ENCODE measurements at regions not wholly inside any gene's neighbourhood (a gene's known extent, or its start where the extent isn't known, plus 50 kb on each side); places are given as distances from the start of the nearest gene placed in this dataset.

GRCh38 chr5:167731951-167732350 is 559.5 kb upstream of the WWC1 start:
- H3K36me3 Mint-ChIP-seq: no peaks in the 10 kb centered on the region
- no peaks in the 10 kb centered on the region for H3K9me3 Mint-ChIP-seq
- H3K27ac Mint-ChIP-seq: no peak overlapping the region
- no peak for ATAC-seq (ENCODE audit: low read depth)
- no peak overlapping the region for H3K4me3 Mint-ChIP-seq
- no peaks in the 10 kb centered on the region for H3K27me3 Mint-ChIP-seq
- POLR2A ChIA-PET: no interaction called here
- no peak for DNase-seq
- no peaks in the 10 kb centered on the region for H3K4me1 Mint-ChIP-seq

- no peaks in the 10 kb centered on the region for H3K36me3 Mint-ChIP-seq
- H3K4me1 Mint-ChIP-seq: no peaks in the 10 kb centered on the region
- no peak for ATAC-seq (ENCODE audit: low read depth)
- H3K9me3 Mint-ChIP-seq: no peaks in the 10 kb centered on the region
- DNase-seq: no peak
- H3K4me3 Mint-ChIP-seq: no peak overlapping the region
- no peak overlapping the region for H3K27ac Mint-ChIP-seq
- no peaks in the 10 kb centered on the region for H3K27me3 Mint-ChIP-seq
- POLR2A ChIA-PET: no interaction called here
Observed at GRCh38 chr5:167732499-167732898, 558.9 kb upstream of the WWC1 start.

- POLR2A ChIA-PET: no interaction called here
- Mint-ChIP-seq H3K27me3 (no peaks in the 10 kb centered on the region), H3K4me3 (no peak overlapping the region), H3K4me1 (no peaks in the 10 kb centered on the region), H3K9me3 (no peaks in the 10 kb centered on the region), H3K36me3 (no peaks in the 10 kb centered on the region), H3K27ac (no peak overlapping the region)
- ATAC-seq (ENCODE audit: low read depth) (no peak), DNase-seq (no peak)
Observed at GRCh38 chr5:167736992-167737391, 554.5 kb upstream of the WWC1 start.

GRCh38 chr5:167743695-167744464 is 547.6 kb upstream of the WWC1 start:
- no peaks in the 10 kb centered on the region for H3K36me3 Mint-ChIP-seq
- POLR2A ChIA-PET: no interaction called here
- H3K9me3 Mint-ChIP-seq: no peaks in the 10 kb centered on the region

GRCh38 chr5:167745868-167746267 is 545.6 kb upstream of the WWC1 start:
- H3K36me3 Mint-ChIP-seq: no peaks in the 10 kb centered on the region
- no peaks in the 10 kb centered on the region for H3K27me3 Mint-ChIP-seq
- H3K4me1 Mint-ChIP-seq: no peaks in the 10 kb centered on the region
- ATAC-seq (ENCODE audit: low read depth) (no peak), DNase-seq (no peak)
- no peaks in the 10 kb centered on the region for H3K9me3 Mint-ChIP-seq
- H3K4me3 Mint-ChIP-seq: no peak overlapping the region
- H3K27ac Mint-ChIP-seq: no peak overlapping the region
- POLR2A ChIA-PET: no interaction called here

More at GRCh38 chr5:167743695-167744464, 547.6 kb upstream of the WWC1 start:
- no peaks in the 10 kb centered on the region for H3K4me1 Mint-ChIP-seq
- no peaks in the 10 kb centered on the region for H3K27me3 Mint-ChIP-seq
- no peak overlapping the region for H3K27ac Mint-ChIP-seq
- H3K4me3 Mint-ChIP-seq: no peak overlapping the region
- DNase-seq (no peak), ATAC-seq (ENCODE audit: low read depth) (no peak)

DNA sequence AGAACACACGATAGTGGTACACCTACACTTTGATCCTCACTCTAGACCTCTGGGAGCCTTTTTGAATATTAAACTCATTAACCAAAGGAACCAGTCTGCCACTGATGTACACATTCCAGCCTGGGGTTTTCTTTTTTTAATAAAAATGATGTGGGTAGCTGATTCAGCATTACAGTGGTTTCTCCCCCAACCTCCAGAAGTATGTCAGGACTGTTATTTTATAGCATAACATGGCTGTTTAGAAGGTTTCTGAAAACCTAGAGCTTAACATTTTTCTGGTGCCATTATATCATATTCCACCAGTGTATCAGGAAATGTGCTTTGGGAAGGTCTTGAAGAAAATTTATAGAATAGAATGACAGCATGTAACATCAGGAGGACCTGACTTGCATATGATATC is 540.9 kb upstream of the WWC1 start:
- Mint-ChIP-seq H3K36me3 (no peaks in the 10 kb centered on the region), H3K4me1 (no peaks in the 10 kb centered on the region)

GRCh38 chr5:167752936-167753335 is 538.5 kb upstream of the WWC1 start:
- Mint-ChIP-seq H3K27me3 (no peaks in the 10 kb centered on the region), H3K9me3 (no peaks in the 10 kb centered on the region)
- DNase-seq: no peak

More for the DNA sequence above, 540.9 kb upstream of the WWC1 start:
- no peak overlapping the region for H3K4me3 Mint-ChIP-seq
- DNase-seq (no peak), ATAC-seq (ENCODE audit: low read depth) (no peak)
- H3K9me3 Mint-ChIP-seq: no peaks in the 10 kb centered on the region
- POLR2A ChIA-PET: no interaction called here
- no peaks in the 10 kb centered on the region for H3K27me3 Mint-ChIP-seq
- H3K27ac Mint-ChIP-seq: no peak overlapping the region

GRCh38 chr5:167753725-167754490 is 537.5 kb upstream of the WWC1 start:
- H3K27me3 Mint-ChIP-seq: no peaks in the 10 kb centered on the region
- no peak overlapping the region for H3K27ac Mint-ChIP-seq
- no peaks in the 10 kb centered on the region for H3K4me1 Mint-ChIP-seq
- no peaks in the 10 kb centered on the region for H3K9me3 Mint-ChIP-seq
- no peaks in the 10 kb centered on the region for H3K36me3 Mint-ChIP-seq
- POLR2A ChIA-PET: no interaction called here
- no peak for DNase-seq
- H3K4me3 Mint-ChIP-seq: no peak overlapping the region
- ATAC-seq (ENCODE audit: low read depth): no peak

More at GRCh38 chr5:167752936-167753335, 538.5 kb upstream of the WWC1 start:
- H3K4me1 Mint-ChIP-seq: no peaks in the 10 kb centered on the region
- H3K4me3 Mint-ChIP-seq: no peak overlapping the region
- no peaks in the 10 kb centered on the region for H3K36me3 Mint-ChIP-seq
- no peak for ATAC-seq (ENCODE audit: low read depth)
- POLR2A ChIA-PET: no interaction called here
- no peak overlapping the region for H3K27ac Mint-ChIP-seq

DNA sequence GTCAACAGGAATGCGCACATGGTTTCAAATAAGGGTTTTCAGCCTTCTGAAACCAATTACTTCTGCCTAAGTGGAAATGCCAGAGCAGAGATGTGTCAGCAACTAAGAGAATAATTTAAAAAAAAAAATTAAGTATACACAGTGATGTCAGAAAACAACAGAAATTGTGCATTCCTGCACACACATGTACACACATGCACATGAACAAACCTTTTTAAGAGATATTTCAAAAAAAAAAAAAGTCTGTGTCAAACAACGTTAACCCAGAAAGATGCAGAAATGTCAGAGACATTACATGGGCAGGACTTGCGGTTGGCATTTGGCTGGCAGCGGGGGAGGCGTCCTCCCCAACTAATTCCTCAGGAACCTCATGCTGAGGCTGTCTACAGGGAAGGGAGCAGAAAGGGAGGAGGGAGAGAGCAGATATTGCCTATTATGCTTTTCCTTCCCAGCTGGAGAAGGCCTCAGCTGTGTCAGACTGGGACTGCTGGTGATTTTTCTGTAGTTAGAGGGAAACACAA is 536.9 kb upstream of the WWC1 start:
- H3K27ac Mint-ChIP-seq: no peak overlapping the region

DNA sequence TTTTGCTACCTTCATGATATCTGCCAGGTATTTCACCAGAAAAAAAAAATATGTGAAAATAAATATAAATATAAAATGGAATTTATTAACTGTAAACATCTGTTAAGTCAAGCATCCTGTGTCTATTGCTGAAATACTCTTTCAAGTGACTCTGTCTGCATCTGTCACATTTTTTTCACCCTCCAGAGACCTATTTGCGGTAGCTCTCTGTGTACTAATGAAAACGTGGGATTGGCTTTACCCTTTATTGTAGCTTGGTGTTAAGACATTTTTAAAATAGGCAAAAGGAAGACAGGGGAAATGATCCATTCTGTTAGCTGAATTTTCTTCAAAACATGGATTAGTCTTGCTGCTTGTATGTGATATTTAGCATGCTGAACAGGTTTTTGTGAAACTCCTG is 536.0 kb upstream of the WWC1 start:
- no peaks in the 10 kb centered on the region for H3K9me3 Mint-ChIP-seq
- POLR2A ChIA-PET: no interaction called here
- ATAC-seq (ENCODE audit: low read depth): no peak
- H3K27ac Mint-ChIP-seq: no peak overlapping the region
- H3K4me1 Mint-ChIP-seq: no peaks in the 10 kb centered on the region
- no peak for DNase-seq
- H3K4me3 Mint-ChIP-seq: no peak overlapping the region
- H3K36me3 Mint-ChIP-seq: no peaks in the 10 kb centered on the region
- no peaks in the 10 kb centered on the region for H3K27me3 Mint-ChIP-seq

More for the DNA sequence above, 536.9 kb upstream of the WWC1 start:
- Mint-ChIP-seq H3K9me3 (no peaks in the 10 kb centered on the region), H3K4me3 (no peak overlapping the region), H3K4me1 (no peaks in the 10 kb centered on the region), H3K27me3 (no peaks in the 10 kb centered on the region), H3K36me3 (no peaks in the 10 kb centered on the region)
- POLR2A ChIA-PET: no interaction called here
- DNase-seq: no peak
- ATAC-seq (ENCODE audit: low read depth): no peak

GRCh38 chr5:167759057-167759821 is 532.2 kb upstream of the WWC1 start:
- ATAC-seq (ENCODE audit: low read depth) (no peak), DNase-seq (no peak)
- H3K27ac Mint-ChIP-seq: no peak overlapping the region
- no peaks in the 10 kb centered on the region for H3K36me3 Mint-ChIP-seq
- no peaks in the 10 kb centered on the region for H3K4me1 Mint-ChIP-seq
- H3K27me3 Mint-ChIP-seq: no peaks in the 10 kb centered on the region
- H3K4me3 Mint-ChIP-seq: no peak overlapping the region
- POLR2A ChIA-PET: no interaction called here
- no peaks in the 10 kb centered on the region for H3K9me3 Mint-ChIP-seq

- no peak for ATAC-seq (ENCODE audit: low read depth)
- Mint-ChIP-seq H3K27me3 (no peaks in the 10 kb centered on the region), H3K36me3 (no peaks in the 10 kb centered on the region), H3K4me3 (no peak overlapping the region), H3K9me3 (no peaks in the 10 kb centered on the region), H3K4me1 (no peaks in the 10 kb centered on the region), H3K27ac (no peak overlapping the region)
- no peak for DNase-seq
- POLR2A ChIA-PET: no interaction called here
Observed at GRCh38 chr5:167763772-167764171, 527.7 kb upstream of the WWC1 start.

GRCh38 chr5:167764641-167765289 is 526.7 kb upstream of the WWC1 start:
- Mint-ChIP-seq H3K4me1 (no peaks in the 10 kb centered on the region), H3K4me3 (no peak overlapping the region), H3K27me3 (no peaks in the 10 kb centered on the region), H3K9me3 (no peaks in the 10 kb centered on the region), H3K36me3 (no peaks in the 10 kb centered on the region), H3K27ac (no peak overlapping the region)
- DNase-seq (no peak), ATAC-seq (ENCODE audit: low read depth) (no peak)
- POLR2A ChIA-PET: no interaction called here

All from activated naive CD8-positive, alpha-beta T cell treated with anti-CD3 and anti-CD28 coated beads, Interleukin-2, amount 10 ng/mL, durations not matched to agents 7 days and 5 days (primary cell).